HEK293T (cell line): ENCODE measurements at regions not wholly inside any gene's neighbourhood (a gene's known extent, or its start where the extent isn't known, plus 50 kb on each side); places are given as distances from the start of the nearest gene placed in this dataset.

Experiments
- ARNT ChIP-seq: fragments of 450-650 bp; IDR thresholded peaks from 2 replicates; pipeline ENCODE4 v1.6.1; 2017; ENCODE audit warnings: mild to moderate bottlenecking
- BHLHE40 ChIP-seq: fragments of 450-650 bp; IDR thresholded peaks from 2 replicates; pipeline ENCODE4 v1.6.1; 2016; ENCODE audit warnings: mild to moderate bottlenecking, moderate library complexity, borderline replicate concordance
- CTBP1 ChIP-seq: fragments of 450-650 bp; IDR thresholded peaks from 2 replicates; pipeline ENCODE4 v1.6.1; 2016; ENCODE audit warnings: borderline replicate concordance
- ELF4 ChIP-seq: fragments of 450-650 bp; IDR thresholded peaks from 2 replicates; pipeline ENCODE4 v1.6.1; 2017; ENCODE audit warnings: antibody characterized with exemption
- FOXA1 ChIP-seq: fragments of 450-650 bp; IDR thresholded peaks from 2 replicates; pipeline ENCODE4 v1.6.1; 2016; ENCODE audit warnings: mild to moderate bottlenecking
- FOXK2 ChIP-seq: fragments of 450-650 bp; IDR thresholded peaks from 2 replicates; pipeline ENCODE4 v1.6.1; 2016; ENCODE audit warnings: mild to moderate bottlenecking
- FOXM1 ChIP-seq: fragments of 450-650 bp; IDR thresholded peaks from 2 replicates; pipeline ENCODE4 v1.6.1; 2017; ENCODE audit warnings: mild to moderate bottlenecking, borderline replicate concordance
- SP1 ChIP-seq: fragments of 450-650 bp; IDR thresholded peaks from 2 replicates; pipeline ENCODE4 v1.6.1; 2017
- SUZ12 ChIP-seq: fragments of 450-650 bp; IDR thresholded peaks from 2 replicates; pipeline ENCODE4 v1.6.1; 2016; ENCODE audit warnings: mild to moderate bottlenecking
- TARDBP ChIP-seq: fragments of 450-650 bp; IDR thresholded peaks from 2 replicates; pipeline ENCODE4 v1.6.1; 2016
- ZNF384 ChIP-seq: fragments of 450-650 bp; IDR thresholded peaks from 2 replicates; pipeline ENCODE4 v1.6.1; 2016

- no peak for TF ChIP-seq FOXA1
- no peak for TF ChIP-seq TARDBP
- TF ChIP-seq ZNF384, result no peak
- no peak for TF ChIP-seq BHLHE40
- no peak for TF ChIP-seq SUZ12
- TF ChIP-seq CTBP1, result no peak
- TF ChIP-seq FOXM1, result no peak
- no peak for TF ChIP-seq FOXK2
- no peak for TF ChIP-seq SP1
- TF ChIP-seq ELF4, result no peak
- no peak for TF ChIP-seq ARNT
These were observed 204.5 kb downstream of the SNX18 start for GRCh38 chr5:54721951-54722654.
